Endothelial cell (in vitro differentiated cells): ENCODE measurements at regions not wholly inside any gene's neighbourhood (a gene's known extent, or its start where the extent isn't known, plus 50 kb on each side); places are given as distances from the start of the nearest gene placed in this dataset.

Source experiments
- DNase-seq: peaks from one replicate; pipeline ENCODE4 v3.0.0; 2021; ENCODE audit warnings: low spot score
- H3K27ac Mint-ChIP-seq: one replicate; pipeline ENCODE4 v1.8.0; 2021; ENCODE audit warnings: mixed read lengths, inconsistent platforms; ENCODE audit not compliant: unreplicated experiment
- H3K27me3 Mint-ChIP-seq: one replicate; pipeline ENCODE4 v1.8.0; 2021; ENCODE audit warnings: mild to moderate bottlenecking, moderate library complexity, mixed read lengths, inconsistent platforms; ENCODE audit not compliant: unreplicated experiment
- H3K36me3 Mint-ChIP-seq: one replicate; pipeline ENCODE4 v1.8.0; 2021; ENCODE audit warnings: mild to moderate bottlenecking, low read depth, mixed read lengths, inconsistent platforms; ENCODE audit not compliant: unreplicated experiment
- H3K4me1 Mint-ChIP-seq: one replicate; pipeline ENCODE4 v1.8.0; 2021; ENCODE audit warnings: mild to moderate bottlenecking, mixed read lengths, inconsistent platforms; ENCODE audit not compliant: unreplicated experiment
- H3K4me3 Mint-ChIP-seq: one replicate; pipeline ENCODE4 v1.8.0; 2021; ENCODE audit warnings: mild to moderate bottlenecking, mixed read lengths, inconsistent platforms; ENCODE audit not compliant: unreplicated experiment
- H3K9me3 Mint-ChIP-seq: one replicate; pipeline ENCODE4 v1.8.0; 2021; ENCODE audit warnings: mixed read lengths, inconsistent platforms; ENCODE audit not compliant: unreplicated experiment
- CTCF ChIP-seq: fragments of 200-600 bp; sonication (generic); IDR thresholded peaks from one replicate; pipeline ENCODE4 v1.5.0; 2021; ENCODE audit warnings: antibody characterized with exemption; ENCODE audit not compliant: unreplicated experiment

GRCh38 chr20:19098117-19098516 is 114.3 kb upstream of the SLC24A3 start:
- no peak for DNase-seq
- Mint-ChIP-seq H3K9me3 (no peaks in the 10 kb centered on the region), H3K27me3 (no peaks in the 10 kb centered on the region), H3K36me3 (no peaks in the 10 kb centered on the region), H3K4me1 (no peaks in the 10 kb centered on the region), H3K4me3 (no peak overlapping the region), H3K27ac (no peak overlapping the region)
- TF ChIP-seq CTCF, result no peak

- TF ChIP-seq CTCF, result no peak
These were observed 113.5 kb upstream of the SLC24A3 start for GRCh38 chr20:19098806-19099578.

GRCh38 chr20:19099596-19100545 is 112.6 kb upstream of the SLC24A3 start:
- no peaks in the 10 kb centered on the region for H3K9me3 Mint-ChIP-seq
- no peaks in the 10 kb centered on the region for H3K27me3 Mint-ChIP-seq
- DNase-seq, result no peak
- no peaks in the 10 kb centered on the region for H3K4me1 Mint-ChIP-seq
- no peak for TF ChIP-seq CTCF
- no peak overlapping the region for H3K27ac Mint-ChIP-seq
- no peaks in the 10 kb centered on the region for H3K36me3 Mint-ChIP-seq
- no peak overlapping the region for H3K4me3 Mint-ChIP-seq

More at GRCh38 chr20:19098806-19099578, 113.5 kb upstream of the SLC24A3 start:
- H3K9me3 Mint-ChIP-seq, result no peaks in the 10 kb centered on the region
- no peaks in the 10 kb centered on the region for H3K27me3 Mint-ChIP-seq
- H3K4me1 Mint-ChIP-seq, result no peaks in the 10 kb centered on the region
- H3K27ac Mint-ChIP-seq, result no peak overlapping the region
- H3K4me3 Mint-ChIP-seq, result no peak overlapping the region
- no peak for DNase-seq
- H3K36me3 Mint-ChIP-seq, result no peaks in the 10 kb centered on the region

GRCh38 chr20:19100975-19101374 is 111.5 kb upstream of the SLC24A3 start:
- DNase-seq, result no peak
- Mint-ChIP-seq H3K27me3 (no peaks in the 10 kb centered on the region), H3K4me3 (no peak overlapping the region), H3K36me3 (no peaks in the 10 kb centered on the region), H3K4me1 (no peaks in the 10 kb centered on the region), H3K9me3 (no peaks in the 10 kb centered on the region), H3K27ac (no peak overlapping the region)
- TF ChIP-seq CTCF, result no peak
